H54 (cell line): ENCODE measurements at regions not wholly inside any gene's neighbourhood (a gene's known extent, or its start where the extent isn't known, plus 50 kb on each side); places are given as distances from the start of the nearest gene placed in this dataset.
"Not testable (repeated sequence)": the region's sequence is repeated elsewhere in the genome, so short reads cannot be mapped to it uniquely, and the experiment has no call there.

Source experiments
- DNase-seq: peaks from one replicate; pipeline ENCODE4 v3.0.0; 2011; ENCODE audit warnings: low spot score, mixed read lengths; ENCODE audit not compliant: insufficient read length
- FAIRE-seq: peaks from 3 replicates; lab custom pipeline; 2011; peaks lifted over from hg19 to GRCh38; lab: Jason Lieb, UNC
- POLR2A ChIP-seq: IDR thresholded peaks from 2 replicates; pipeline ENCODE4 v1.6.1; 2011; ENCODE audit warnings: low read depth, mild to moderate bottlenecking, low read length

DNA sequence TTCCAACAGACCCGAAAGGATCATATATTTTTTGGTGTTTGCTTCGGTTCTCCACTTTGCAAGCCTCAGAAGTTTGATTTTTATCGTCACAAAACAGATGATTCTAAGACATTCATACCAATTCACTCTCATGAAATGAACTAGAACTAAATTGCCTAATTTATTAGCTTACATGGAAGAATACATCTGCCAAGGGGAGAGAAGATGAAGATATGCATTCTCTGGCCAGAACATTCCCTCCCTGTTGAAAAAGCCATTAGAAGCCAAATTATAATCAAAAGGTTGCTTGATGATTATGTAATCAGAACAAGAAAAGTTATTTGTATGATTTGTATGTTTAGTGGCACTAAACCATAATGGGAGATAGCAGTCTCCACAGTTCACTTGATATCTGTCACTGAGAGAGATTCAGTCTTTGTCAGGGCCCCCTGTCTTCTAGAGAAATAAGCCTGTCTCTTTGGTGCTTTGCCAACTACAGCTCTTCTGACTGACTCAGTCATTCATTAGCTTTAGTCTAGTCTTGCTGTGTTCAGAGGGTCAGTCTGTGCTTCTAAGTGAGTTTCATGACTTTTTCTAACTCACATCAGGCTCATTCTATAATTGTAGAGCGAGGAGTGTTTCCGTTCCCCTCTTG, 95.3 kb upstream of the GNAI1 start:
- FAIRE-seq (no peak), DNase-seq (no peak)
- no peak for TF ChIP-seq POLR2A

GRCh38 chr7:80037689-80038088, 96.9 kb upstream of the GNAI1 start:
- TF ChIP-seq POLR2A = no peak
- DNase-seq (no peak), FAIRE-seq (no peak)

- DNase-seq (no peak), FAIRE-seq (no peak)
- no peak for TF ChIP-seq POLR2A
These were observed 98.5 kb upstream of the GNAI1 start for GRCh38 chr7:80036107-80036506.

- FAIRE-seq = no peak
- DNase-seq = no peak
- TF ChIP-seq POLR2A = no peak
These were observed 105.9 kb upstream of the GNAI1 start for GRCh38 chr7:80028717-80029116.

- FAIRE-seq (no peak), DNase-seq (no peak)
- no peak for TF ChIP-seq POLR2A
These were observed 106.9 kb upstream of the GNAI1 start for GRCh38 chr7:80027611-80028173.

GRCh38 chr7:80026766-80027165, 107.9 kb upstream of the GNAI1 start:
- no peak for FAIRE-seq
- no peak for TF ChIP-seq POLR2A

DNA sequence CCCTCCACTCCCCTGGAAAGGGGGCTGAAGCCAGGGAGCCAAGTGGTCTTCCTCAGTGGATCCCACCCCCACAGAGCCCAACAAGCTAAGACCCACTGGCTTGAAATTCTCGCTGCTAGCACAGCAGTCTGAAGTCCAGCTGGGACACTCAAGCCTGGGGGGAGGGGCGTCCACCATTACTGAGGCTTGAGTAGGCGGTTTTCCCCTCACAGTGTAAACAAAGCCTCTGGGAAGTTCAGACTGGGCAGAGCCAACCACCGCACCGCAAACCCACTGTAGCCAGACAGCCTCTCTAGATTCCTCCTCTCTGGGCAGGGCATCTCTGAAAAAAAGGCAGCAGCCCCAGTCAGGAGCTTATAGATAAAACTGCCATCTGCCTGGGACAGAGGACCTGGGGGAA, 114.4 kb upstream of the GNAI1 start:
- not testable (repeated sequence) for DNase-seq, FAIRE-seq

More at GRCh38 chr7:80026766-80027165, 107.9 kb upstream of the GNAI1 start:
- DNase-seq = no peak

- not testable (repeated sequence) for FAIRE-seq
These were observed 114.8 kb upstream of the GNAI1 start for GRCh38 chr7:80019809-80020207.

GRCh38 chr7:80018941-80019808, 115.5 kb upstream of the GNAI1 start:
- peak; percentile 21 for DNase-seq
- TF ChIP-seq POLR2A = no peak
- peak; percentile 82 for FAIRE-seq

More at GRCh38 chr7:80019809-80020207, 114.8 kb upstream of the GNAI1 start:
- not testable (repeated sequence) for DNase-seq

DNA sequence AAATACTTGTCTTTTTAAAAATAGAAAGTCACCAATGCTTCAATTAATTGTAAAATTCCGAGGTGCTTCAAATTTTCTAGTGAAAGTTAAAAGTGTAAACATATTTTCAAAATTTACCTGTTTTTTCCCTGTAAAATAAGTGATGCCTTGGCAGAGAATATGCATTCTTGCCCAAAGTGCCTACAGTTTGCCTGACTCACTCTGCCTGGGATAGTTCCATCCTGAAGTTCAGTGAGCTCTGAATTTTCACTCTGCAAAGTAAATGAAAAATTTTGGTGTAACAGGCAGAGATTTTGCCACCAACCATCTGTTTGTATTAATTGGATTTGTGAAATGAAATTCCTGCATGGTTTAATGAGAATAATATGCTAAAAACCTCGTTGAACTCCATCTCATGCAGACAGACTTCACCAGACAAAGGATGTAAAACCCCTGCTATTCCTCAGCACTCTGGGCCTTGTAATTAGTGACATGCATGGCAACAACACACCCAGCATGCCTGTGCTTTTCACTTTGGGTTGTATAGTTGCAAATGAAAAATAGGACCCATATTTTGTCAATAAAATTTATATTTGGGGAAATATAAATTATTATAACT, 117.4 kb upstream of the GNAI1 start:
- peak; percentile 41 for FAIRE-seq
- TF ChIP-seq POLR2A = no peak
- DNase-seq = no peak

DNA sequence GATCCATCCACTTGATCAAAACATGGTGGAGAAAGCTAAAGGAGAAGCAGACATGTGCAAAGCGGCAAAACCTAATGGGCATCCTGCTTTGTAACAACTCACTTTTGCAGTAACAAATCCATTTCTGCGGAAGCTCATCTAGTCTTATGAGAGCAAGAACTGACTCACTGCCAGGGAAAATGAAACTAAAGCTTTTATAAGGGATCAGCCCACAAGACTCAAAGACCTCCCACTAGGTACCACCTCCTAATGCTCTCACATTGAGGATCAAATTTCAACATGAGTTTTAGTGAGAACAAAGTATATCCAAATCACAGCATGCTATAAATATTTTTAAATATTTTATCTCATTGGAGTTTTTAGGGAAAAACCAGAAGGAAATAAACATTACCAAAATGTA, 120.1 kb upstream of the GNAI1 start:
- FAIRE-seq = peak; percentile 98
- peak; percentile 12 for DNase-seq
- no peak for TF ChIP-seq POLR2A

DNA sequence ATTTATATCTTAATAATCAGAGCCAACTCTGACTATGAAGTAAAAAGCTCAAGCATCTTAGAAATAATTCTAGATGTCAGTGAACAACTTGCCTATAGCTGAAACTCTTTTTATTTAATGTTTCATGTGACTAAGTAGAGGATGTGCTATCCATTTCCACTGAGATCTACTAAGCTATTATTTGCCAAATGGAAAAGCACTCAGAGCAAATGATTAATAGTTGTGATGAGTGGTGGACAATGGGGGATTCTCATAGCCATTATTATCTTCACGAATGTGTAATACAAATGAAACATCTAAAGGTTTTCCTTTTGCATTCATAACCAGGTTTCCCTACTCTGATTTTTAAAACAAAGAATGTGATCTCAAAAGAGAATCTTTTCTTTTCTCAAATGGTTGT, 126.6 kb upstream of the GNAI1 start:
- DNase-seq (no peak), FAIRE-seq (no peak)
- no peak for TF ChIP-seq POLR2A

- DNase-seq = no peak
- no peak for FAIRE-seq
- no peak for TF ChIP-seq POLR2A
These were observed 131.8 kb upstream of the GNAI1 start for GRCh38 chr7:80002865-80003264.

DNA sequence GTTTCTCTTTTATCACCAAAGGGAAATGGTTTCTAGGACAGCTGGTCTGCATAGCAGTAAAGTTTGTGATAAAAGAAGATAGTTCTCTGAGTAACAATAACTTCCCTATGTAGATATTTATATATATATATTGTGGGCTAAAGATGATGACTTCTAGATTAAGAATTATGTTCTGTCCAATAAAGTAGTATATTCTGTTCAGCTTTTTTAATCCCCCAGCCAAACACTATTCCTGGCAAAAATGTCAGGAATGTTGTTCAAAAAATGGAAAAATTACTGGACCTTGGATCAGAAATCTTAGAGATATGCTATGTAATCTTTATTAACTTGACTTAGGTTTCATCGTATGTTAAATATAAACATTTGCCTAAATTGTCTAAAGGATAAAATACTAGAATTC, 136.3 kb upstream of the GNAI1 start:
- TF ChIP-seq POLR2A = no peak
- DNase-seq (no peak), FAIRE-seq (no peak)
